ENCODE measurements at regions not wholly inside any gene's neighbourhood (a gene's known extent, or its start where the extent isn't known, plus 50 kb on each side); places are given as distances from the start of the nearest gene placed in this dataset.

DNA sequence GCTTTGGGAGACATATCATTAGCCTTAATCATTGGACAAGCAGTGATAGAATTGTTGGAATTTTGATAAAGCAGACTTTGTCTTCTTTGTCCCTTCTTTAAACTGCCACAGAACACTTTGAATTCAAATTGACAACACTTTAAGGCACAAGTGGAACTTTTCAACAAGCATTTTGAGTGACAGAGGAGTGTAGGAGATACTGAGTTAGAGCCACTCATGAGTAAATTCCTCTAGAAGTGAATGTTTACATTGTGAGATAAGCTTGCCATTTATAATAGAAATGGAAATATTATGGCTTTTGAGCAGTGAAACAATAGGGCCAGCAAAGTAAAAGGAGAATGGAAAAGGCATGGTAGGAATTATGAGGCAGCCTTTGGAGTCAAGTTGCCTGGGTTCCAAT lies 515.8 kb downstream of the SLITRK6 start:
- TF ChIP-seq POLR2A (IDR thresholded peaks at IDR 0.05; ENCODE audit: low read length) = no peak
- TF ChIP-seq GATA1 (IDR thresholded peaks at IDR 0.05; ENCODE audit: low read depth, low read length) = no peak

Measured in erythroblast (primary cell).